Esophagus squamous epithelium (tissue), 4 donors: ENCODE measurements at regions not wholly inside any gene's neighbourhood (a gene's known extent, or its start where the extent isn't known, plus 50 kb on each side); places are given as distances from the start of the nearest gene placed in this dataset.

Experiments used
- POLR2A ChIP-seq, 4 donors: fragments of 450-650 bp; IDR thresholded peaks; one replicate each; pipeline ENCODE4 v1.6.1; 2017; ENCODE audit warnings: antibody characterized with exemption in 4 of 4, mild to moderate bottlenecking in 4 of 4, moderate library complexity in 3 of 4
- TF ChIP-seq, protein P1 (sequence below), 6 experiments: fragments of 450-650 bp in 4 of 6; fragments of 200-600 bp in 2 of 6; sonication (generic) in 2 of 6; IDR thresholded peaks; one replicate each; pipeline ENCODE4 v1.5.1; 2016 to 2019; ENCODE audit warnings: antibody characterized with exemption in 6 of 6, mild to moderate bottlenecking in 4 of 6, moderate library complexity in 4 of 6

DNA sequence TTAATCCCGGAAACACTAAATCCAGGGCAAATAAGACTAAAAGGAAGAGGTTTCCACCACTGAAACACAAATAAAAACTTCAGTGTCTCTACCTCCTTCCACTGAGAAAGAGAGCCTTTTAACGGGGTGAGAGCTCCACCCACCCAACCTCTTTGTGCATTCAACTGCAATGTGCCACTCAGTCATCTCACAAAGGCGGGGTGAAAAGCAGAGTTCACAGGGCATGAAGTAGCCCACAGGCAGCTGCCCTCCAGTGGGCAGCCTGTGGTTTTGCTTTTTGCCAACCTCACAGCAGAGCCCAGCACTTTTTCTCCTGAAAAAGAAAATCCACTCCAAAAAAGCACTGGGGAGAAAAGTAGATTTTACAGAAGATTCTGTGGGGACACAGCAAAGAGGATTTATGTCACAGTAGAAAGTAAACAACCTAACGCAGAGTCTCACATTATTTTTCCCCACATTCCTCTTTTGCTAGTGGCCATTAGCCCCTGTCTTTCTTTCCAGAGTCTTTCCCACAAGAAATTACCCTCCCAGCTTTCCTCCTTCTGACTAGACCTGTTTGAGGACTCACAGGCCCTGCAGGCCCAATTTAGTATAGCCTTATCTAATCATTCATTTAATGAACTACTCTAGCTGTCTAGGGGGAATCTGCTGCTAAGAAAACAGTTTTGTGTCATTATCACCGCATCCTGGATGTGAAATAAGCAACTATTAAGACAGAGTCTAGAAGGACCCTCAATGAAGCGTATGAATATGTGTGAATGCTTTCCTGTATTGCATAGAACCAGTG, 753.8 kb upstream of the FOXG1 start:
- TF ChIP-seq, protein P1, sequence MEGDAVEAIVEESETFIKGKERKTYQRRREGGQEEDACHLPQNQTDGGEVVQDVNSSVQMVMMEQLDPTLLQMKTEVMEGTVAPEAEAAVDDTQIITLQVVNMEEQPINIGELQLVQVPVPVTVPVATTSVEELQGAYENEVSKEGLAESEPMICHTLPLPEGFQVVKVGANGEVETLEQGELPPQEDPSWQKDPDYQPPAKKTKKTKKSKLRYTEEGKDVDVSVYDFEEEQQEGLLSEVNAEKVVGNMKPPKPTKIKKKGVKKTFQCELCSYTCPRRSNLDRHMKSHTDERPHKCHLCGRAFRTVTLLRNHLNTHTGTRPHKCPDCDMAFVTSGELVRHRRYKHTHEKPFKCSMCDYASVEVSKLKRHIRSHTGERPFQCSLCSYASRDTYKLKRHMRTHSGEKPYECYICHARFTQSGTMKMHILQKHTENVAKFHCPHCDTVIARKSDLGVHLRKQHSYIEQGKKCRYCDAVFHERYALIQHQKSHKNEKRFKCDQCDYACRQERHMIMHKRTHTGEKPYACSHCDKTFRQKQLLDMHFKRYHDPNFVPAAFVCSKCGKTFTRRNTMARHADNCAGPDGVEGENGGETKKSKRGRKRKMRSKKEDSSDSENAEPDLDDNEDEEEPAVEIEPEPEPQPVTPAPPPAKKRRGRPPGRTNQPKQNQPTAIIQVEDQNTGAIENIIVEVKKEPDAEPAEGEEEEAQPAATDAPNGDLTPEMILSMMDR (IDR thresholded peaks at IDR 0.05): no peak
- no peak for TF ChIP-seq POLR2A (IDR thresholded peaks at IDR 0.05)
